H1 (cell line): ENCODE measurements at regions not wholly inside any gene's neighbourhood (a gene's known extent, or its start where the extent isn't known, plus 50 kb on each side); places are given as distances from the start of the nearest gene placed in this dataset.

ENCODE experiments used
- EZH2 ChIP-seq: fragments of 200-600 bp; sonication (generic); IDR thresholded peaks from 2 replicates; pipeline ENCODE4 v1.7.1; 2012; ENCODE audit warnings: low read depth, mild to moderate bottlenecking, moderate library complexity, low read length, inconsistent platforms; ENCODE audit not compliant: severe bottlenecking
- GABPA ChIP-seq: IDR thresholded peaks from 2 replicates; pipeline ENCODE4 v1.6.1; 2011; ENCODE audit warnings: mild to moderate bottlenecking, low read length, moderate library complexity, borderline replicate concordance; ENCODE audit not compliant: insufficient read depth
- NRF1 ChIP-seq: IDR thresholded peaks from 2 replicates; pipeline ENCODE4 v1.6.1; 2011; ENCODE audit warnings: mild to moderate bottlenecking, low read depth, low read length, improper control_type of control experiment
- SUZ12 ChIP-seq: fragments of 200-600 bp; sonication (generic); IDR thresholded peaks from 2 replicates; pipeline ENCODE4 v1.6.1; 2012; ENCODE audit warnings: mild to moderate bottlenecking, inconsistent platforms, low read length, moderate library complexity, mixed read lengths
- YY1 ChIP-seq: IDR thresholded peaks from 2 replicates; pipeline ENCODE4 v1.6.1; 2011; ENCODE audit warnings: low read depth, mild to moderate bottlenecking, low read length
- TF ChIP-seq, protein P1 (sequence below): fragments of 300-600 bp; sonication (generic); IDR thresholded peaks from 2 replicates; pipeline ENCODE4 v1.7.1; 2012; ENCODE audit warnings: low read length, moderate library complexity, mild to moderate bottlenecking, inconsistent platforms; ENCODE audit not compliant: insufficient replicate concordance
- TF ChIP-seq, protein P2 (sequence below): IDR thresholded peaks from 2 replicates; pipeline ENCODE4 v1.6.1; 2011; ENCODE audit warnings: low read depth, mild to moderate bottlenecking, low read length; ENCODE audit not compliant: insufficient read depth

DNA sequence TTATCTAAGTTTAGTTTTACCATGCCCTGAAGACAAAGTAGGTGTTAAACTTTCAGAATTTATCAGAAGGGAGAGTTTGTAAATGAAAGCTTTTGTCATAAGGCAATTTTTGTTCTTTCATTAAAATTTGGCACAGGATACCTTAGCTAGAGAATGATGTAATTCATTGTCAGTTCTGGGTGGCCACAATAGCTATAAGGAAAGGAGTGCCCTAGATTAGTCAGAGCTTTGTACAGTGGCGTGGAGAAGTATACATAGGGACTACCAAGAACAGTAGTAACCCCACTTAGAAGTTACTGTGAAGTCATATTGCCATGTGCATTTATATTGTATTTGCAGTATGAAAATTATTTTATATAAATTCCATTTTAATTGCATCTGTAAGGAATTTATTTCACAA lies 126.3 kb upstream of the CARD18 start (continued):
- TF ChIP-seq, protein P1, sequence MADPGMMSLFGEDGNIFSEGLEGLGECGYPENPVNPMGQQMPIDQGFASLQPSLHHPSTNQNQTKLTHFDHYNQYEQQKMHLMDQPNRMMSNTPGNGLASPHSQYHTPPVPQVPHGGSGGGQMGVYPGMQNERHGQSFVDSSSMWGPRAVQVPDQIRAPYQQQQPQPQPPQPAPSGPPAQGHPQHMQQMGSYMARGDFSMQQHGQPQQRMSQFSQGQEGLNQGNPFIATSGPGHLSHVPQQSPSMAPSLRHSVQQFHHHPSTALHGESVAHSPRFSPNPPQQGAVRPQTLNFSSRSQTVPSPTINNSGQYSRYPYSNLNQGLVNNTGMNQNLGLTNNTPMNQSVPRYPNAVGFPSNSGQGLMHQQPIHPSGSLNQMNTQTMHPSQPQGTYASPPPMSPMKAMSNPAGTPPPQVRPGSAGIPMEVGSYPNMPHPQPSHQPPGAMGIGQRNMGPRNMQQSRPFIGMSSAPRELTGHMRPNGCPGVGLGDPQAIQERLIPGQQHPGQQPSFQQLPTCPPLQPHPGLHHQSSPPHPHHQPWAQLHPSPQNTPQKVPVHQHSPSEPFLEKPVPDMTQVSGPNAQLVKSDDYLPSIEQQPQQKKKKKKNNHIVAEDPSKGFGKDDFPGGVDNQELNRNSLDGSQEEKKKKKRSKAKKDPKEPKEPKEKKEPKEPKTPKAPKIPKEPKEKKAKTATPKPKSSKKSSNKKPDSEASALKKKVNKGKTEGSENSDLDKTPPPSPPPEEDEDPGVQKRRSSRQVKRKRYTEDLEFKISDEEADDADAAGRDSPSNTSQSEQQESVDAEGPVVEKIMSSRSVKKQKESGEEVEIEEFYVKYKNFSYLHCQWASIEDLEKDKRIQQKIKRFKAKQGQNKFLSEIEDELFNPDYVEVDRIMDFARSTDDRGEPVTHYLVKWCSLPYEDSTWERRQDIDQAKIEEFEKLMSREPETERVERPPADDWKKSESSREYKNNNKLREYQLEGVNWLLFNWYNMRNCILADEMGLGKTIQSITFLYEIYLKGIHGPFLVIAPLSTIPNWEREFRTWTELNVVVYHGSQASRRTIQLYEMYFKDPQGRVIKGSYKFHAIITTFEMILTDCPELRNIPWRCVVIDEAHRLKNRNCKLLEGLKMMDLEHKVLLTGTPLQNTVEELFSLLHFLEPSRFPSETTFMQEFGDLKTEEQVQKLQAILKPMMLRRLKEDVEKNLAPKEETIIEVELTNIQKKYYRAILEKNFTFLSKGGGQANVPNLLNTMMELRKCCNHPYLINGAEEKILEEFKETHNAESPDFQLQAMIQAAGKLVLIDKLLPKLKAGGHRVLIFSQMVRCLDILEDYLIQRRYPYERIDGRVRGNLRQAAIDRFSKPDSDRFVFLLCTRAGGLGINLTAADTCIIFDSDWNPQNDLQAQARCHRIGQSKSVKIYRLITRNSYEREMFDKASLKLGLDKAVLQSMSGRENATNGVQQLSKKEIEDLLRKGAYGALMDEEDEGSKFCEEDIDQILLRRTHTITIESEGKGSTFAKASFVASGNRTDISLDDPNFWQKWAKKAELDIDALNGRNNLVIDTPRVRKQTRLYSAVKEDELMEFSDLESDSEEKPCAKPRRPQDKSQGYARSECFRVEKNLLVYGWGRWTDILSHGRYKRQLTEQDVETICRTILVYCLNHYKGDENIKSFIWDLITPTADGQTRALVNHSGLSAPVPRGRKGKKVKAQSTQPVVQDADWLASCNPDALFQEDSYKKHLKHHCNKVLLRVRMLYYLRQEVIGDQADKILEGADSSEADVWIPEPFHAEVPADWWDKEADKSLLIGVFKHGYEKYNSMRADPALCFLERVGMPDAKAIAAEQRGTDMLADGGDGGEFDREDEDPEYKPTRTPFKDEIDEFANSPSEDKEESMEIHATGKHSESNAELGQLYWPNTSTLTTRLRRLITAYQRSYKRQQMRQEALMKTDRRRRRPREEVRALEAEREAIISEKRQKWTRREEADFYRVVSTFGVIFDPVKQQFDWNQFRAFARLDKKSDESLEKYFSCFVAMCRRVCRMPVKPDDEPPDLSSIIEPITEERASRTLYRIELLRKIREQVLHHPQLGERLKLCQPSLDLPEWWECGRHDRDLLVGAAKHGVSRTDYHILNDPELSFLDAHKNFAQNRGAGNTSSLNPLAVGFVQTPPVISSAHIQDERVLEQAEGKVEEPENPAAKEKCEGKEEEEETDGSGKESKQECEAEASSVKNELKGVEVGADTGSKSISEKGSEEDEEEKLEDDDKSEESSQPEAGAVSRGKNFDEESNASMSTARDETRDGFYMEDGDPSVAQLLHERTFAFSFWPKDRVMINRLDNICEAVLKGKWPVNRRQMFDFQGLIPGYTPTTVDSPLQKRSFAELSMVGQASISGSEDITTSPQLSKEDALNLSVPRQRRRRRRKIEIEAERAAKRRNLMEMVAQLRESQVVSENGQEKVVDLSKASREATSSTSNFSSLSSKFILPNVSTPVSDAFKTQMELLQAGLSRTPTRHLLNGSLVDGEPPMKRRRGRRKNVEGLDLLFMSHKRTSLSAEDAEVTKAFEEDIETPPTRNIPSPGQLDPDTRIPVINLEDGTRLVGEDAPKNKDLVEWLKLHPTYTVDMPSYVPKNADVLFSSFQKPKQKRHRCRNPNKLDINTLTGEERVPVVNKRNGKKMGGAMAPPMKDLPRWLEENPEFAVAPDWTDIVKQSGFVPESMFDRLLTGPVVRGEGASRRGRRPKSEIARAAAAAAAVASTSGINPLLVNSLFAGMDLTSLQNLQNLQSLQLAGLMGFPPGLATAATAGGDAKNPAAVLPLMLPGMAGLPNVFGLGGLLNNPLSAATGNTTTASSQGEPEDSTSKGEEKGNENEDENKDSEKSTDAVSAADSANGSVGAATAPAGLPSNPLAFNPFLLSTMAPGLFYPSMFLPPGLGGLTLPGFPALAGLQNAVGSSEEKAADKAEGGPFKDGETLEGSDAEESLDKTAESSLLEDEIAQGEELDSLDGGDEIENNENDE, result no peak
- no peak for TF ChIP-seq NRF1
- TF ChIP-seq, protein P2, sequence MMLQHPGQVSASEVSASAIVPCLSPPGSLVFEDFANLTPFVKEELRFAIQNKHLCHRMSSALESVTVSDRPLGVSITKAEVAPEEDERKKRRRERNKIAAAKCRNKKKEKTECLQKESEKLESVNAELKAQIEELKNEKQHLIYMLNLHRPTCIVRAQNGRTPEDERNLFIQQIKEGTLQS, result no peak
- no peak for TF ChIP-seq EZH2
- TF ChIP-seq GABPA, result no peak
- no peak for TF ChIP-seq YY1
- TF ChIP-seq SUZ12, result no peak
